GM19395 (cell line): ENCODE measurements at regions not wholly inside any gene's neighbourhood (a gene's known extent, or its start where the extent isn't known, plus 50 kb on each side); places are given as distances from the start of the nearest gene placed in this dataset.
"Not testable (repeated sequence)": the region's sequence is repeated elsewhere in the genome, so short reads cannot be mapped to it uniquely, and the experiment has no call there.

Experiments
- ATAC-seq: cut with Tn5 transposase; IDR thresholded peaks from one replicate; pipeline ENCODE4 v1.9.1; 2021; ENCODE audit warnings: mild to moderate bottlenecking, moderate library complexity; ENCODE audit not compliant: unreplicated experiment

GRCh38 chr14:49946320-49947141 is 53.6 kb downstream of the ARF6 start:
- ATAC-seq: no peak

GRCh38 chr14:49947506-49947905 is 54.6 kb downstream of the ARF6 start:
- ATAC-seq: no peak

GRCh38 chr14:49950275-49951228 is 57.7 kb downstream of the ARF6 start:
- no peak for ATAC-seq

GRCh38 chr14:49951229-49951607 is 58.3 kb downstream of the ARF6 start:
- ATAC-seq: no peak

GRCh38 chr14:49951691-49952345 is 58.9 kb downstream of the ARF6 start:
- ATAC-seq: no peak

- ATAC-seq: no peak
These were observed 60.3 kb downstream of the ARF6 start for GRCh38 chr14:49953196-49953595.

- no peak for ATAC-seq
These were observed 61.3 kb downstream of the ARF6 start for GRCh38 chr14:49954171-49954631.

- no peak for ATAC-seq
These were observed 62.1 kb downstream of the ARF6 start for GRCh38 chr14:49955024-49955423.

GRCh38 chr14:49957089-49957852 is 64.4 kb downstream of the ARF6 start:
- ATAC-seq: no peak

- peak; percentile 55 for ATAC-seq
These were observed 67.0 kb downstream of the ARF6 start for GRCh38 chr14:49959822-49960408.

- peak; percentile 29 for ATAC-seq
These were observed 67.6 kb downstream of the ARF6 start for GRCh38 chr14:49960453-49960852.

- peak; percentile 37 for ATAC-seq
These were observed 68.7 kb downstream of the ARF6 start for GRCh38 chr14:49961270-49962222.

- peak; percentile 43 for ATAC-seq
These were observed 69.7 kb downstream of the ARF6 start for GRCh38 chr14:49962621-49963020.

GRCh38 chr14:49965068-49965651 is 72.3 kb downstream of the ARF6 start:
- not testable (repeated sequence) for ATAC-seq

GRCh38 chr14:49966304-49966809 is 73.5 kb downstream of the ARF6 start:
- ATAC-seq: no peak

GRCh38 chr14:49966971-49967630 is 74.2 kb downstream of the ARF6 start:
- ATAC-seq: no peak

GRCh38 chr14:49969961-49970360 is 77.1 kb downstream of the ARF6 start:
- no peak for ATAC-seq
